ENCODE measurements at regions not wholly inside any gene's neighbourhood (a gene's known extent, or its start where the extent isn't known, plus 50 kb on each side); places are given as distances from the start of the nearest gene placed in this dataset.

GRCh38 chr13:99042521-99043250, 64.8 kb upstream of the DOCK9 start:
- no peak for TF ChIP-seq CTCF (IDR thresholded peaks at IDR 0.05)
- ATAC-seq (ENCODE audit: low FRiP score): no peak
- no peak for DNase-seq (ENCODE audit: low spot score)

GRCh38 chr13:99043831-99044231, 66.0 kb upstream of the DOCK9 start:
- ATAC-seq (ENCODE audit: low FRiP score): no peak

GRCh38 chr13:99044764-99045163, 66.9 kb upstream of the DOCK9 start:
- no peak for TF ChIP-seq CTCF (IDR thresholded peaks at IDR 0.05)
- ATAC-seq (ENCODE audit: low FRiP score): no peak

More at GRCh38 chr13:99043831-99044231, 66.0 kb upstream of the DOCK9 start:
- no peak for DNase-seq (ENCODE audit: low spot score)
- no peak for TF ChIP-seq CTCF (IDR thresholded peaks at IDR 0.05)

GRCh38 chr13:99045396-99045795, 67.5 kb upstream of the DOCK9 start:
- no peak for DNase-seq (ENCODE audit: low spot score)
- no peak for ATAC-seq (ENCODE audit: low FRiP score)
- TF ChIP-seq CTCF (IDR thresholded peaks at IDR 0.05): no peak

More at GRCh38 chr13:99044764-99045163, 66.9 kb upstream of the DOCK9 start:
- no peak for DNase-seq (ENCODE audit: low spot score)

- ATAC-seq (ENCODE audit: low FRiP score): no peak
- no peak for DNase-seq (ENCODE audit: low spot score)
- TF ChIP-seq CTCF (IDR thresholded peaks at IDR 0.05): no peak
Measured at GRCh38 chr13:99046851-99047250, 69.0 kb upstream of the DOCK9 start.

GRCh38 chr13:99050983-99051488, 73.2 kb upstream of the DOCK9 start:
- DNase-seq (ENCODE audit: low spot score) (no peak), ATAC-seq (ENCODE audit: low FRiP score) (no peak)
- no peak for TF ChIP-seq CTCF (IDR thresholded peaks at IDR 0.05)

Data from omental fat pad (tissue), 3 donors.